ENCODE measurements at regions not wholly inside any gene's neighbourhood (a gene's known extent, or its start where the extent isn't known, plus 50 kb on each side); places are given as distances from the start of the nearest gene placed in this dataset.
A peak's percentile ranks its signal among the peaks of the same experiment; 100 is the strongest.

DNA sequence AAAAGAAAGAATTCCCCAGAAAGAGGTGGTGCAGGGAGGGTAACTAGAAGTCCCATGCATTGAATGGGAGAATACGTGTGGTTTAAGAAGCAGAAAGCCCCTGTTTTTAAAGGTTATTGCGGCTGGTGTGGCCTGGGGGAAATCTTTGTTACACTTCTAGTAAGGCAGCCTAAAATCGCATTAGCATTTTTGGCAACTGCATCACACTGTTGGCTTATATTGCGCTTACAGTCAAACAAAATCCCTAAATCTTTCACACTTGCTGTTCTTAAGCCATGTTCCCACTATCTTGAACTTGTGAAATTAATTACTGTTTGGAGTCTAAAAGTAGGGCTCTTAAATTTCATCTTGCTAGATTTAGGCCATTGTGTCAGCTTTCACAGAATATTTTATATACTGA is 66.0 kb upstream of the GOLIM4 start:
- no peaks in the 10 kb centered on the region for H3K9me3 ChIP-seq (ENCODE audit: control insufficient read depth, low read depth, low read length)
- no peak for FAIRE-seq
- no peaks in the 10 kb centered on the region for H4K20me1 ChIP-seq (ENCODE audit: control insufficient read depth, extremely low read depth, insufficient read depth, low read length)
- no peak overlapping the region for H3K4me2 ChIP-seq (ENCODE audit: control insufficient read depth, extremely low read depth, insufficient read depth, low read depth, low read length)
- H3K4me3 ChIP-seq (ENCODE audit: control insufficient read depth in 2 of 3, extremely low read depth in 1 of 3, insufficient read depth in 2 of 3, low read depth in 1 of 3, low read length in 3 of 3): no peak overlapping the region
- H3K27me3 ChIP-seq (ENCODE audit: control insufficient read depth, extremely low read depth, insufficient read depth, low read length): no peaks in the 10 kb centered on the region
- TF ChIP-seq, protein P1, sequence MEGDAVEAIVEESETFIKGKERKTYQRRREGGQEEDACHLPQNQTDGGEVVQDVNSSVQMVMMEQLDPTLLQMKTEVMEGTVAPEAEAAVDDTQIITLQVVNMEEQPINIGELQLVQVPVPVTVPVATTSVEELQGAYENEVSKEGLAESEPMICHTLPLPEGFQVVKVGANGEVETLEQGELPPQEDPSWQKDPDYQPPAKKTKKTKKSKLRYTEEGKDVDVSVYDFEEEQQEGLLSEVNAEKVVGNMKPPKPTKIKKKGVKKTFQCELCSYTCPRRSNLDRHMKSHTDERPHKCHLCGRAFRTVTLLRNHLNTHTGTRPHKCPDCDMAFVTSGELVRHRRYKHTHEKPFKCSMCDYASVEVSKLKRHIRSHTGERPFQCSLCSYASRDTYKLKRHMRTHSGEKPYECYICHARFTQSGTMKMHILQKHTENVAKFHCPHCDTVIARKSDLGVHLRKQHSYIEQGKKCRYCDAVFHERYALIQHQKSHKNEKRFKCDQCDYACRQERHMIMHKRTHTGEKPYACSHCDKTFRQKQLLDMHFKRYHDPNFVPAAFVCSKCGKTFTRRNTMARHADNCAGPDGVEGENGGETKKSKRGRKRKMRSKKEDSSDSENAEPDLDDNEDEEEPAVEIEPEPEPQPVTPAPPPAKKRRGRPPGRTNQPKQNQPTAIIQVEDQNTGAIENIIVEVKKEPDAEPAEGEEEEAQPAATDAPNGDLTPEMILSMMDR (optimal IDR thresholded peaks at IDR 0.05 in 1 of 3, IDR thresholded peaks at IDR 0.05 in 1 of 3, conservative IDR thresholded peaks at IDR 0.05 in 1 of 3; ENCODE audit: extremely low read depth in 1 of 3, insufficient read depth in 2 of 3, low read length in 3 of 3): no peak
- TF ChIP-seq EZH2 (IDR thresholded peaks at IDR 0.05; ENCODE audit: low read length): no peak
- no peaks in the 10 kb centered on the region for H3K36me3 ChIP-seq (ENCODE audit: control insufficient read depth in 2 of 2, extremely low read depth in 1 of 2, insufficient read depth in 2 of 2, low read length in 2 of 2)
- no peak overlapping the region for H3K9ac ChIP-seq (ENCODE audit: control insufficient read depth, extremely low read depth, insufficient read depth, low read length)
- no peak overlapping the region for H3K27ac ChIP-seq (ENCODE audit: control insufficient read depth, insufficient read depth, low read length)
- no peak for DNase-seq (ENCODE audit: low read depth, low spot score)
- H3K4me1 ChIP-seq (ENCODE audit: control insufficient read depth, extremely low read depth, insufficient read depth, low read length): peaks cover 7% of the 10 kb centered on the region
- dilution Hi-C loops (cut with MboI; ENCODE audit: extremely low pct_ligation_motif_present, low sequenced_read_pairs): no loop called here
- H3K9me1 ChIP-seq (ENCODE audit: control insufficient read depth, extremely low read depth, insufficient read depth, low read length): no peaks in the 10 kb centered on the region
- H3K79me2 ChIP-seq (ENCODE audit: control insufficient read depth, insufficient read depth, low read length): no peaks in the 10 kb centered on the region
- H2AFZ ChIP-seq (ENCODE audit: control insufficient read depth, low read length): peak overlapping the region; percentile 27

DNA sequence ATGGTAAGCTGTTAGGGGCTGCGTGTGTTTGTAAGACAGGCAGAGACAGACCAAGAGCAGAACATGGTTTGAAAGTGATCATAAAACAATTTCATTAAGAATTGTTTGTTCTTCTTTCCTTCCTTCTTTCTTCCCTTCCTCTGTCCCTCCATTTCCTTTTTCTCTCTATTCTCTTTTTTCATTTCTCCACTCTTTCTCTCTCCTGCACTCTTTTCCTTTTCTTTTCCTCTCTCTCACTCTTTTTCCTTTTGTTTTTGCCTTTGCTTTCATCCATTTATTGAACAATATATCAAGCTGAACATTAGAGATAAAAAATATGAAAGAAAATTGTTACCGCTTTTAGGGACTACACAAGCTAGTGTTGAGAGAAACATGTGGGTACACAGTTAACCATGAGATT is 62.2 kb upstream of the GOLIM4 start:
- no peak for TF ChIP-seq EZH2 (IDR thresholded peaks at IDR 0.05; ENCODE audit: low read length)
- TF ChIP-seq, protein P1 (optimal IDR thresholded peaks at IDR 0.05 in 1 of 3, IDR thresholded peaks at IDR 0.05 in 1 of 3, conservative IDR thresholded peaks at IDR 0.05 in 1 of 3; ENCODE audit: extremely low read depth in 1 of 3, insufficient read depth in 2 of 3, low read length in 3 of 3): no peak
- no peak for FAIRE-seq
- H2AFZ ChIP-seq (ENCODE audit: control insufficient read depth, low read length): no peak overlapping the region

More for the DNA sequence above, 62.2 kb upstream of the GOLIM4 start:
- Histone ChIP-seq H3K27ac (ENCODE audit: control insufficient read depth, insufficient read depth, low read length) (no peak overlapping the region), H3K27me3 (ENCODE audit: control insufficient read depth, extremely low read depth, insufficient read depth, low read length) (no peaks in the 10 kb centered on the region), H3K4me2 (ENCODE audit: control insufficient read depth, extremely low read depth, insufficient read depth, low read depth, low read length) (no peak overlapping the region), H3K9me3 (ENCODE audit: control insufficient read depth, low read depth, low read length) (no peaks in the 10 kb centered on the region), H3K36me3 (ENCODE audit: control insufficient read depth in 2 of 2, extremely low read depth in 1 of 2, insufficient read depth in 2 of 2, low read length in 2 of 2) (no peaks in the 10 kb centered on the region), H4K20me1 (ENCODE audit: control insufficient read depth, extremely low read depth, insufficient read depth, low read length) (no peaks in the 10 kb centered on the region), H3K4me1 (ENCODE audit: control insufficient read depth, extremely low read depth, insufficient read depth, low read length) (no peaks in the 10 kb centered on the region), H3K9me1 (ENCODE audit: control insufficient read depth, extremely low read depth, insufficient read depth, low read length) (no peaks in the 10 kb centered on the region), H3K4me3 (ENCODE audit: control insufficient read depth in 2 of 3, extremely low read depth in 1 of 3, insufficient read depth in 2 of 3, low read depth in 1 of 3, low read length in 3 of 3) (no peak overlapping the region), H3K9ac (ENCODE audit: control insufficient read depth, extremely low read depth, insufficient read depth, low read length) (no peak overlapping the region), H3K79me2 (ENCODE audit: control insufficient read depth, insufficient read depth, low read length) (no peaks in the 10 kb centered on the region)
- DNase-seq (ENCODE audit: low read depth, low spot score): no peak
- dilution Hi-C loops (cut with MboI; ENCODE audit: extremely low pct_ligation_motif_present, low sequenced_read_pairs): no loop called here

All from keratinocyte (primary cell).